ENCODE measurements at regions not wholly inside any gene's neighbourhood (a gene's known extent, or its start where the extent isn't known, plus 50 kb on each side); places are given as distances from the start of the nearest gene placed in this dataset.

- DNase-seq, result no peak
Observed at GRCh38 chr10:129365767-129366402, 101.2 kb upstream of the MGMT start.

- no peak for DNase-seq
Observed at GRCh38 chr10:129366450-129366849, 100.6 kb upstream of the MGMT start.

- no peak for DNase-seq
Observed at GRCh38 chr10:129369566-129369965, 97.5 kb upstream of the MGMT start.

- no peak for DNase-seq
Observed at GRCh38 chr10:129371541-129371940, 95.5 kb upstream of the MGMT start.

GRCh38 chr10:129372172-129372571 is 94.9 kb upstream of the MGMT start:
- no peak for DNase-seq

- no peak for DNase-seq
Observed at GRCh38 chr10:129373231-129373630, 93.8 kb upstream of the MGMT start.

- DNase-seq, result no peak
Observed at GRCh38 chr10:129373718-129374117, 93.3 kb upstream of the MGMT start.

- no peak for DNase-seq
Observed at GRCh38 chr10:129375171-129375570, 91.9 kb upstream of the MGMT start.

- no peak for DNase-seq
Observed at GRCh38 chr10:129375912-129376311, 91.1 kb upstream of the MGMT start.

GRCh38 chr10:129380279-129380678 is 86.8 kb upstream of the MGMT start:
- no peak for DNase-seq

GRCh38 chr10:129381741-129382140 is 85.3 kb upstream of the MGMT start:
- no peak for DNase-seq

GRCh38 chr10:129382401-129382800 is 84.6 kb upstream of the MGMT start:
- no peak for DNase-seq

- no peak for DNase-seq
Observed at GRCh38 chr10:129383651-129384050, 83.4 kb upstream of the MGMT start.

- no peak for DNase-seq
Observed at GRCh38 chr10:129385600-129385999, 81.4 kb upstream of the MGMT start.

GRCh38 chr10:129386415-129387257 is 80.4 kb upstream of the MGMT start:
- DNase-seq, result no peak

GRCh38 chr10:129387258-129387525 is 79.8 kb upstream of the MGMT start:
- no peak for DNase-seq

GRCh38 chr10:129388435-129388834 is 78.6 kb upstream of the MGMT start:
- DNase-seq, result no peak

GRCh38 chr10:129389194-129389593 is 77.8 kb upstream of the MGMT start:
- no peak for DNase-seq

- DNase-seq, result no peak
Observed at GRCh38 chr10:129390147-129390546, 76.9 kb upstream of the MGMT start.

- no peak for DNase-seq
Observed at GRCh38 chr10:129390726-129391125, 76.3 kb upstream of the MGMT start.

GRCh38 chr10:129391464-129391863 is 75.6 kb upstream of the MGMT start:
- no peak for DNase-seq

- DNase-seq, result no peak
Observed at GRCh38 chr10:129392855-129393254, 74.2 kb upstream of the MGMT start.

- no peak for DNase-seq
Observed at GRCh38 chr10:129393812-129394211, 73.2 kb upstream of the MGMT start.

GRCh38 chr10:129394518-129395328 is 72.3 kb upstream of the MGMT start:
- DNase-seq, result no peak
